HUES48 (cell line): ENCODE measurements at regions not wholly inside any gene's neighbourhood (a gene's known extent, or its start where the extent isn't known, plus 50 kb on each side); places are given as distances from the start of the nearest gene placed in this dataset.
"Not testable (repeated sequence)": the region's sequence is repeated elsewhere in the genome, so short reads cannot be mapped to it uniquely, and the experiment has no call there.

ENCODE experiments used
- H3K27ac ChIP-seq: one replicate; pipeline ENCODE4 v1.7.0; 2013; ENCODE audit warnings: low read depth, low read length, inconsistent platforms
- H3K27me3 ChIP-seq: 2 replicates; pipeline ENCODE4 v1.6.1; 2013; ENCODE audit warnings: mild to moderate bottlenecking, low read length; ENCODE audit not compliant: control insufficient read depth, insufficient read depth
- H3K36me3 ChIP-seq: 2 replicates; pipeline ENCODE4 v1.6.1; 2013; ENCODE audit warnings: low read length; ENCODE audit not compliant: control insufficient read depth, insufficient read depth
- H3K4me1 ChIP-seq: 2 replicates; pipeline ENCODE4 v1.6.1; 2013; ENCODE audit warnings: mild to moderate bottlenecking, low read length; ENCODE audit not compliant: control insufficient read depth, insufficient read depth
- H3K4me3 ChIP-seq: 2 replicates; pipeline ENCODE4 v1.5.1; 2013; ENCODE audit warnings: mild to moderate bottlenecking, low read depth, low read length
- H3K9ac ChIP-seq: 2 replicates; pipeline ENCODE4 v1.6.1; 2013; ENCODE audit warnings: mild to moderate bottlenecking, low read depth, low read length, moderate library complexity
- H3K9me3 ChIP-seq: 2 replicates; pipeline ENCODE4 v1.6.1; 2013; ENCODE audit warnings: low read length; ENCODE audit not compliant: control insufficient read depth, insufficient read depth

GRCh38 chr10:123269675-123270074 is 115.5 kb downstream of the BUB3 start:
- no peaks in the 10 kb centered on the region for H3K36me3 ChIP-seq
- H3K9ac ChIP-seq, result no peak overlapping the region
- H3K27me3 ChIP-seq, result no peaks in the 10 kb centered on the region
- H3K27ac ChIP-seq, result no peak overlapping the region
- 0 out of 2 replicates have a peak, but pooled peaks cover 9% of the 10 kb centered on the region for H3K4me1 ChIP-seq
- no peak overlapping the region for H3K4me3 ChIP-seq
- no peaks in the 10 kb centered on the region for H3K9me3 ChIP-seq

- H3K27ac ChIP-seq, result no peak overlapping the region
- H3K4me3 ChIP-seq, result no peak overlapping the region
- H3K9me3 ChIP-seq, result no peaks in the 10 kb centered on the region
- H3K36me3 ChIP-seq, result no peaks in the 10 kb centered on the region
- no peaks in the 10 kb centered on the region for H3K27me3 ChIP-seq
- no peak overlapping the region for H3K9ac ChIP-seq
- 0 out of 2 replicates have a peak, but pooled peaks cover 13% of the 10 kb centered on the region for H3K4me1 ChIP-seq
Measured at GRCh38 chr10:123270221-123270620, 116.0 kb downstream of the BUB3 start.

DNA sequence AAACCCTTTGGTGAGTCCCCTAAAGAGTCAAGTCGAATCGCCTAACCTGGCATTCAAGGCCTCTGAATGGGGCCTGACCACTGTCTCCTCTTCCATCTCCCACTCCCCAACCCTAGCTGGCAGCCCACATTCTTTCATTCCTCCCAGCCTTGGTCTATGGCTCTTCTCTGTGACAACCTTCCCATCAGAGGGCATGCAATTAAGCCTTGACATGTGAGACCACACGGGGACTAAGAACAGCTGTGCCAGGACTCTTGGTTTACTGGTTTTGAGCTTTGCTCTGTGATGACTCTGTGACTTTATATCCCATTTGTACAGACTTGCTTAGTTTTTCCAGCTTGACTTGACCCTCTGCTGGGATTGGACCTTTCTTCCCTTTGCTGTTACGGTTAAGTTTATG is 116.6 kb downstream of the BUB3 start:
- Histone ChIP-seq H3K4me3 (no peak overlapping the region), H3K27ac (no peak overlapping the region), H3K9ac (no peak overlapping the region), H3K9me3 (no peaks in the 10 kb centered on the region), H3K36me3 (no peaks in the 10 kb centered on the region), H3K4me1 (0 out of 2 replicates have a peak, but pooled peaks cover 17% of the 10 kb centered on the region), H3K27me3 (peaks cover 5% of the 10 kb centered on the region)

DNA sequence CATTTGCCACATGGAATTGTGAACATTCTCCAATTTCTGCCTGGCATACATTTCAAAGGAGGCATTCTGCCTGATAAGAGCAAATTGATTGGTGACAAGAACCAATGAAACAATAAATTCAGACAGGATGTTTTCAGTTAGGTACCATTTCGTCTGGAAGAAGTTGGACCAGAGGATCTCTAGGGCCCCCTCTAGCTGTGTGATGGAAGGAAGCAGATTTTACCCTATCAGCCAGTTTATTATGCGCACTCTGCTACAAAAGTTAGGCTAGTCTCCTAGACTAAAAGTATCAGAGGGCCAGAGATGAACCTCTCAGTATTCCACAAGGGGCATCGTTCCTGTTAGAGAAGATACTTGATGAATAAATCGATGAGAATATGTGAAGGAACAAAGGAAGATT is 118.0 kb downstream of the BUB3 start:
- no peak overlapping the region for H3K27ac ChIP-seq
- no peak overlapping the region for H3K9ac ChIP-seq
- peaks cover 7% of the 10 kb centered on the region for H3K27me3 ChIP-seq
- H3K4me1 ChIP-seq, result 0 out of 2 replicates have a peak, but pooled peaks cover 17% of the 10 kb centered on the region
- H3K9me3 ChIP-seq, result no peaks in the 10 kb centered on the region
- H3K36me3 ChIP-seq, result no peaks in the 10 kb centered on the region
- H3K4me3 ChIP-seq, result no peak overlapping the region

GRCh38 chr10:123274306-123275135 is 120.3 kb downstream of the BUB3 start:
- Histone ChIP-seq H3K4me1 (0 out of 2 replicates have a peak, but pooled peaks cover 17% of the 10 kb centered on the region), H3K9ac (no peak overlapping the region), H3K36me3 (no peaks in the 10 kb centered on the region), H3K27ac (no peak overlapping the region), H3K4me3 (0 out of 2 replicates have a peak overlapping the region, but pooled peaks have one; percentile 31), H3K9me3 (no peaks in the 10 kb centered on the region), H3K27me3 (peaks cover 7% of the 10 kb centered on the region)

DNA sequence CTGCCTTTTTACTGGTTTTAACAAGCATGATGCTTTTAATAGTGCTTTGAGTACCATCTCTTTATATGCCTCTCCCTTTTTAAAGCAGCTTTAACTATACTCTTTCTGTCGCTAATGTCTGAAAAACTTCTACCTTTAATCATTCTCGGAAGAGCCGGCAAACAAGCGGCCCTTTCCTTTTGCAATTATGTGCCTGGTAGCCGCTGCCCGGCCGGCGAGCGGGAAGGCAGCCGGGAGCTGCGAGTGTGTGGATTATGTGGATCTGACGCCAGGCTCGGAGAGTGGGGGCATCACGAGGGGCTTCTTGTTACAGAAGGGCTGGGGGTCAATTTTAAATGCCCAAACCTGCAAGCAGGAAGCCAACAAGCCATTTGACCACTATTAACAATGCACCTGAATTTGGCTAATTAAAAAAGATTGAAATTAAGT is 120.9 kb downstream of the BUB3 start:
- peaks cover 7% of the 10 kb centered on the region for H3K27me3 ChIP-seq
- no peaks in the 10 kb centered on the region for H3K36me3 ChIP-seq
- no peaks in the 10 kb centered on the region for H3K9me3 ChIP-seq
- no peak overlapping the region for H3K27ac ChIP-seq
- no peak overlapping the region for H3K4me3 ChIP-seq
- H3K4me1 ChIP-seq, result 0 out of 2 replicates have a peak, but pooled peaks cover 17% of the 10 kb centered on the region
- no peak overlapping the region for H3K9ac ChIP-seq

DNA sequence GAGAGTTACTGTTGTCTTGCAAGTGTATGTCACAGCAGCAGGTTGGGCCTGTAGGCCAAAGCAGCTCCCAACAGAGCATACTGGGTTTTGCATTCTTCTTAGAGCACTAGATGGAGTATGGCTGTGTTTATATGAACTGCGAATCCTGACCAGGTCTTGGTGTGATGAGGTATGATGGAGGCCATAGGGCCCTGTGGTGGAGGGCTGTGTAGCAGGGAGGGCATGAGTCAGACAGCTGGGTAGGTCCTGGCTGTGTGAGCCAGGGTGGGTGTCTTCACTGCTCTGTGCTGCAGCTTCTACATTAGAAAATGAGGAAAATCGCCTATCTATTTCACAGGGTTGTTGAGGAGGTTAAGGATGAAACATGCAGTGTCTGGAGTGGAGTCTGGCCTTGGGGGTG is 124.2 kb downstream of the BUB3 start:
- no peak overlapping the region for H3K4me3 ChIP-seq
- H3K9ac ChIP-seq, result no peak overlapping the region
- H3K9me3 ChIP-seq, result no peaks in the 10 kb centered on the region
- H3K27ac ChIP-seq, result no peak overlapping the region
- H3K27me3 ChIP-seq, result peaks cover 7% of the 10 kb centered on the region
- no peaks in the 10 kb centered on the region for H3K36me3 ChIP-seq
- 0 out of 2 replicates have a peak, but pooled peaks cover 16% of the 10 kb centered on the region for H3K4me1 ChIP-seq

GRCh38 chr10:123283371-123283770 is 129.2 kb downstream of the BUB3 start:
- H3K9me3 ChIP-seq, H3K4me3 ChIP-seq, H3K27me3 ChIP-seq, H3K9ac ChIP-seq, H3K4me1 ChIP-seq, H3K27ac ChIP-seq, H3K36me3 ChIP-seq: not testable (repeated sequence)

DNA sequence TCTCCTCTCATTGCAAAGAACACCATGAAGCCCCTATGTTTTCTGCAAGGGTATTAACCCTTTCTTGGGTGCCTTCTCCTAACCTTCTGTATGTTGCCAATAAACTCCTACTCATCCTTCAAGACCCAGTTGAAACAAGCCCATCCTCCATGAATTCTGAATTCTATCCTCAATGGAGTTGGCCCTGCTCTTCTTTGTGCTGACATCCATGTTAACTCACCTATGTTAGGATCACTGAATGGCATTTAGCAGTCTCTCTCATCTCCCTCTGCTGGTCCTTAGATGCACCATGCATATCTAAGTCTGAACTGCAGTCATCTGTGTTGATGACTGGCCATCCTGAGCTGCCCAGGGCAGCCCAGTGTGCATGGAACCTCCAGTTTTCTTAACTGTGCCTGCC is 129.8 kb downstream of the BUB3 start:
- Histone ChIP-seq H3K27me3 (no peaks in the 10 kb centered on the region), H3K4me1 (no peaks in the 10 kb centered on the region), H3K9me3 (no peaks in the 10 kb centered on the region), H3K27ac (no peak overlapping the region), H3K9ac (no peak overlapping the region), H3K4me3 (no peak overlapping the region), H3K36me3 (no peaks in the 10 kb centered on the region)

GRCh38 chr10:123287594-123288247 is 133.5 kb downstream of the BUB3 start:
- Histone ChIP-seq H3K4me1 (no peaks in the 10 kb centered on the region), H3K27me3 (no peaks in the 10 kb centered on the region), H3K9ac (no peak overlapping the region), H3K27ac (no peak overlapping the region), H3K9me3 (no peaks in the 10 kb centered on the region), H3K36me3 (no peaks in the 10 kb centered on the region), H3K4me3 (no peak overlapping the region)

DNA sequence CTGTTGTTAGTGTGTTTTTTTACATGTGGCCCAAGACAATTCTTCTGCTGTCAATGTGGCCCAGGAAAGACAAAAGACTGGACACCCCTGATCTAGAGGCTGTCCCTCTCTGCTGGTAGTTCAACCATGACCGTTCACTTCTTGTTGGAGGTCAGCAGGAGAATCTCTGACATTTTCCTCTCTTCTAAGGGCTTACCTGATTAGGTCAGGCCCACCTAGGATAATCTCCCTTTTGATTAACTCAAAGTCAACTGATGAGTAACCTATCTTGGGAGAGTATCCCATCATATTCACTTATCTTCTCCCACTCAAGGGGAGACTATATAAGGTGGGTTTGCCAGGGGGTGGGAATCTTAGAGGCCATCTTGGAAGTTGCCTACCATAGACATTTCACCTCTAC is 135.2 kb downstream of the BUB3 start:
- Histone ChIP-seq H3K27ac (no peak overlapping the region), H3K36me3 (no peaks in the 10 kb centered on the region), H3K4me1 (no peaks in the 10 kb centered on the region), H3K9ac (no peak overlapping the region), H3K4me3 (no peak overlapping the region), H3K9me3 (no peaks in the 10 kb centered on the region), H3K27me3 (no peaks in the 10 kb centered on the region)
